Astrocyte (in vitro differentiated cells and primary cell): ENCODE measurements at regions not wholly inside any gene's neighbourhood (a gene's known extent, or its start where the extent isn't known, plus 50 kb on each side); places are given as distances from the start of the nearest gene placed in this dataset.

Source experiments
- EZH2 ChIP-seq: IDR thresholded peaks from 2 replicates; pipeline ENCODE4 v1.6.1; 2012; ENCODE audit warnings: mild to moderate bottlenecking, low read length, inconsistent platforms; ENCODE audit not compliant: insufficient read depth
- TF ChIP-seq, protein P1 (sequence below): IDR thresholded peaks from 2 replicates; pipeline ENCODE4 v1.5.1; 2011; ENCODE audit warnings: low read depth, mild to moderate bottlenecking, inconsistent platforms, low read length, moderate library complexity; ENCODE audit not compliant: insufficient read depth

DNA sequence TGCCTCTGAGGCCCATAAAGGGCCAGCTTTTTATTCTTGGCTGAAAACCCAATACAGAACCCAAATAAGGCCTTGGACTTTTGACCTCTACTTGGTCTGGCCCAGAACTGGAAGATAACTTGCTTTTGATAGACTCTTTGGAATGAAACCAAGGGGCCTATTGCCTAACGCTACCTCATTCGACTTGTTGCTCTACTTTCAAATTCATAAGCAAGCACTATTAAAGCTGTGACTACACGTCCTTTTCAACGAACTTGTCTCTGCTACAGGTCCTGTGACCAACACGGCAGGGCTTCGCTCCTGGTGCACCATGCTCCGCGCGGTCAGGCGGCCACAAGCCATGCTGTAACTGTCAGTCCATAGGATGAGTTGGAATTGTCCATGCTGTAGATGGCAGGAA is 385.4 kb downstream of the MFSD1 start:
- no peak for TF ChIP-seq EZH2
- TF ChIP-seq, protein P1, sequence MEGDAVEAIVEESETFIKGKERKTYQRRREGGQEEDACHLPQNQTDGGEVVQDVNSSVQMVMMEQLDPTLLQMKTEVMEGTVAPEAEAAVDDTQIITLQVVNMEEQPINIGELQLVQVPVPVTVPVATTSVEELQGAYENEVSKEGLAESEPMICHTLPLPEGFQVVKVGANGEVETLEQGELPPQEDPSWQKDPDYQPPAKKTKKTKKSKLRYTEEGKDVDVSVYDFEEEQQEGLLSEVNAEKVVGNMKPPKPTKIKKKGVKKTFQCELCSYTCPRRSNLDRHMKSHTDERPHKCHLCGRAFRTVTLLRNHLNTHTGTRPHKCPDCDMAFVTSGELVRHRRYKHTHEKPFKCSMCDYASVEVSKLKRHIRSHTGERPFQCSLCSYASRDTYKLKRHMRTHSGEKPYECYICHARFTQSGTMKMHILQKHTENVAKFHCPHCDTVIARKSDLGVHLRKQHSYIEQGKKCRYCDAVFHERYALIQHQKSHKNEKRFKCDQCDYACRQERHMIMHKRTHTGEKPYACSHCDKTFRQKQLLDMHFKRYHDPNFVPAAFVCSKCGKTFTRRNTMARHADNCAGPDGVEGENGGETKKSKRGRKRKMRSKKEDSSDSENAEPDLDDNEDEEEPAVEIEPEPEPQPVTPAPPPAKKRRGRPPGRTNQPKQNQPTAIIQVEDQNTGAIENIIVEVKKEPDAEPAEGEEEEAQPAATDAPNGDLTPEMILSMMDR, result no peak
